GM13976 (cell line): ENCODE measurements at regions not wholly inside any gene's neighbourhood (a gene's known extent, or its start where the extent isn't known, plus 50 kb on each side); places are given as distances from the start of the nearest gene placed in this dataset.

ENCODE experiments used
- DNase-seq: peaks from one replicate; pipeline ENCODE4 v3.0.0; 2012; ENCODE audit warnings: low spot score
- CTCF ChIP-seq: IDR thresholded peaks from 2 replicates; pipeline ENCODE4 v1.5.1; 2012; ENCODE audit warnings: borderline replicate concordance, mild to moderate bottlenecking; ENCODE audit not compliant: insufficient read depth; ENCODE audit errors: extremely low read depth, missing control alignments, control extremely low read depth
- in situ Hi-C: fragments of 300-500 bp; cut with MboI; formaldehyde crosslinking; loops from one replicate; pipeline ENCODE4 v1.12.0; 2022; ENCODE audit warnings: low sequenced_read_pairs, mixed read lengths, inconsistent platforms; ENCODE audit not compliant: unreplicated experiment

GRCh38 chr2:221767106-221768012 is 195.3 kb upstream of the EPHA4 start:
- in situ Hi-C loops = no loop called here
- no peak for DNase-seq
- no peak for TF ChIP-seq CTCF

- no peak for DNase-seq
- in situ Hi-C loops = no loop called here
- no peak for TF ChIP-seq CTCF
Observed at GRCh38 chr2:221762496-221762895, 190.4 kb upstream of the EPHA4 start.

GRCh38 chr2:221761260-221761659 is 189.2 kb upstream of the EPHA4 start:
- no peak for DNase-seq
- in situ Hi-C loops = no loop called here
- TF ChIP-seq CTCF = no peak

- no peak for DNase-seq
- TF ChIP-seq CTCF = no peak
- in situ Hi-C loops = no loop called here
Observed at GRCh38 chr2:221758076-221758475, 186.0 kb upstream of the EPHA4 start.

- no peak for DNase-seq
- in situ Hi-C loops = no loop called here
- no peak for TF ChIP-seq CTCF
Observed at GRCh38 chr2:221753401-221753800, 181.3 kb upstream of the EPHA4 start.

GRCh38 chr2:221752781-221753180 is 180.7 kb upstream of the EPHA4 start:
- TF ChIP-seq CTCF = no peak

GRCh38 chr2:221750316-221750715 is 178.2 kb upstream of the EPHA4 start:
- in situ Hi-C loops = no loop called here
- no peak for DNase-seq
- TF ChIP-seq CTCF = no peak

More at GRCh38 chr2:221752781-221753180, 180.7 kb upstream of the EPHA4 start:
- in situ Hi-C loops = no loop called here
- DNase-seq = no peak
